IPS-20b (cell line): ENCODE measurements at regions not wholly inside any gene's neighbourhood (a gene's known extent, or its start where the extent isn't known, plus 50 kb on each side); places are given as distances from the start of the nearest gene placed in this dataset.
"Not testable (repeated sequence)": the region's sequence is repeated elsewhere in the genome, so short reads cannot be mapped to it uniquely, and the experiment has no call there.

Experiments used
- H3K27ac ChIP-seq: one replicate; pipeline ENCODE4 v1.5.1; 2013; ENCODE audit warnings: low read length
- H3K27me3 ChIP-seq: 2 replicates; pipeline ENCODE4 v1.6.1; 2013; ENCODE audit warnings: mild to moderate bottlenecking, low read length, inconsistent platforms; ENCODE audit not compliant: insufficient read depth
- H3K36me3 ChIP-seq: 2 replicates; pipeline ENCODE4 v1.6.1; 2013; ENCODE audit warnings: low read depth, mild to moderate bottlenecking, inconsistent platforms, low read length, moderate library complexity; ENCODE audit not compliant: insufficient read depth
- H3K4me1 ChIP-seq: 2 replicates; pipeline ENCODE4 v1.6.1; 2013; ENCODE audit warnings: mild to moderate bottlenecking, control low read depth, inconsistent platforms, low read length, moderate library complexity; ENCODE audit not compliant: insufficient read depth
- H3K4me3 ChIP-seq: 2 replicates; pipeline ENCODE4 v1.5.1; 2013; ENCODE audit warnings: mild to moderate bottlenecking, low read length, inconsistent platforms
- H3K9ac ChIP-seq: 2 replicates; pipeline ENCODE4 v1.6.1; 2013; ENCODE audit warnings: low read depth, mild to moderate bottlenecking, inconsistent platforms, low read length, moderate library complexity
- H3K9me3 ChIP-seq: 2 replicates; pipeline ENCODE4 v1.6.1; 2013; ENCODE audit warnings: mild to moderate bottlenecking, low read depth, low read length, inconsistent platforms; ENCODE audit not compliant: insufficient read depth

GRCh38 chr14:43362586-43362985 is 1144.5 kb downstream of the FSCB start:
- no peak overlapping the region for H3K27ac ChIP-seq
- H3K4me3 ChIP-seq, result no peak overlapping the region
- H3K4me1 ChIP-seq, result no peaks in the 10 kb centered on the region
- no peaks in the 10 kb centered on the region for H3K36me3 ChIP-seq
- no peaks in the 10 kb centered on the region for H3K9me3 ChIP-seq
- H3K27me3 ChIP-seq, result no peaks in the 10 kb centered on the region
- no peak overlapping the region for H3K9ac ChIP-seq

GRCh38 chr14:43361751-43362150 is 1145.3 kb downstream of the FSCB start:
- Histone ChIP-seq H3K4me1 (no peaks in the 10 kb centered on the region), H3K9me3 (no peaks in the 10 kb centered on the region), H3K4me3 (no peak overlapping the region), H3K36me3 (no peaks in the 10 kb centered on the region), H3K27me3 (no peaks in the 10 kb centered on the region), H3K9ac (no peak overlapping the region), H3K27ac (no peak overlapping the region)

- no peaks in the 10 kb centered on the region for H3K27me3 ChIP-seq
- H3K27ac ChIP-seq, result no peak overlapping the region
- H3K36me3 ChIP-seq, result no peaks in the 10 kb centered on the region
- no peaks in the 10 kb centered on the region for H3K9me3 ChIP-seq
- H3K4me1 ChIP-seq, result no peaks in the 10 kb centered on the region
- H3K9ac ChIP-seq, result no peak overlapping the region
- no peak overlapping the region for H3K4me3 ChIP-seq
Observed at GRCh38 chr14:43360239-43360638, 1146.8 kb downstream of the FSCB start.

GRCh38 chr14:43359317-43359716 is 1147.8 kb downstream of the FSCB start:
- no peaks in the 10 kb centered on the region for H3K9me3 ChIP-seq
- no peak overlapping the region for H3K9ac ChIP-seq
- H3K36me3 ChIP-seq, result no peaks in the 10 kb centered on the region
- H3K27me3 ChIP-seq, result no peaks in the 10 kb centered on the region
- H3K4me3 ChIP-seq, result no peak overlapping the region
- H3K27ac ChIP-seq, result no peak overlapping the region
- H3K4me1 ChIP-seq, result no peaks in the 10 kb centered on the region

- no peaks in the 10 kb centered on the region for H3K9me3 ChIP-seq
- H3K27me3 ChIP-seq, result no peaks in the 10 kb centered on the region
- no peak overlapping the region for H3K9ac ChIP-seq
- no peak overlapping the region for H3K27ac ChIP-seq
- H3K4me3 ChIP-seq, result no peak overlapping the region
- H3K36me3 ChIP-seq, result no peaks in the 10 kb centered on the region
- no peaks in the 10 kb centered on the region for H3K4me1 ChIP-seq
Observed at GRCh38 chr14:43356979-43357545, 1150.0 kb downstream of the FSCB start.

GRCh38 chr14:43356382-43356781 is 1150.7 kb downstream of the FSCB start:
- Histone ChIP-seq H3K9ac (no peak overlapping the region), H3K27ac (no peak overlapping the region), H3K27me3 (no peaks in the 10 kb centered on the region), H3K9me3 (no peaks in the 10 kb centered on the region), H3K36me3 (no peaks in the 10 kb centered on the region), H3K4me3 (no peak overlapping the region), H3K4me1 (no peaks in the 10 kb centered on the region)

GRCh38 chr14:43341921-43342320 is 1165.2 kb downstream of the FSCB start:
- H3K27me3 ChIP-seq, result no peaks in the 10 kb centered on the region
- no peaks in the 10 kb centered on the region for H3K4me1 ChIP-seq
- no peak overlapping the region for H3K4me3 ChIP-seq
- H3K27ac ChIP-seq, result no peak overlapping the region
- H3K36me3 ChIP-seq, result no peaks in the 10 kb centered on the region
- no peaks in the 10 kb centered on the region for H3K9me3 ChIP-seq
- no peak overlapping the region for H3K9ac ChIP-seq

- Histone ChIP-seq H3K4me3 (no peak overlapping the region), H3K27ac (no peak overlapping the region), H3K4me1 (no peaks in the 10 kb centered on the region), H3K9ac (no peak overlapping the region), H3K9me3 (no peaks in the 10 kb centered on the region), H3K36me3 (no peaks in the 10 kb centered on the region), H3K27me3 (no peaks in the 10 kb centered on the region)
Observed at GRCh38 chr14:43338713-43339112, 1168.4 kb downstream of the FSCB start.

GRCh38 chr14:43336351-43336750 is 1170.7 kb downstream of the FSCB start:
- no peak overlapping the region for H3K27ac ChIP-seq
- no peaks in the 10 kb centered on the region for H3K4me1 ChIP-seq
- H3K4me3 ChIP-seq, result no peak overlapping the region
- no peaks in the 10 kb centered on the region for H3K27me3 ChIP-seq
- H3K9ac ChIP-seq, result no peak overlapping the region
- no peaks in the 10 kb centered on the region for H3K36me3 ChIP-seq
- no peaks in the 10 kb centered on the region for H3K9me3 ChIP-seq

GRCh38 chr14:43326501-43327407 is 1180.3 kb downstream of the FSCB start:
- not testable (repeated sequence) for H3K9me3 ChIP-seq, H3K36me3 ChIP-seq, H3K4me1 ChIP-seq, H3K27me3 ChIP-seq, H3K4me3 ChIP-seq, H3K27ac ChIP-seq, H3K9ac ChIP-seq

GRCh38 chr14:43316427-43316826 is 1190.7 kb downstream of the FSCB start:
- Histone ChIP-seq H3K4me3 (no peak overlapping the region), H3K9ac (no peak overlapping the region), H3K27ac (no peak overlapping the region), H3K27me3 (no peaks in the 10 kb centered on the region), H3K4me1 (0 out of 2 replicates have a peak, but pooled peaks cover 2% of the 10 kb centered on the region), H3K9me3 (no peaks in the 10 kb centered on the region), H3K36me3 (no peaks in the 10 kb centered on the region)

- Histone ChIP-seq H3K4me1 (0 out of 2 replicates have a peak, but pooled peaks cover 2% of the 10 kb centered on the region), H3K4me3 (no peak overlapping the region), H3K36me3 (no peaks in the 10 kb centered on the region), H3K27ac (no peak overlapping the region), H3K27me3 (no peaks in the 10 kb centered on the region), H3K9ac (no peak overlapping the region), H3K9me3 (no peaks in the 10 kb centered on the region)
Observed at GRCh38 chr14:43313719-43314118, 1193.4 kb downstream of the FSCB start.
